Keratinocyte (primary cell): ENCODE measurements at regions not wholly inside any gene's neighbourhood (a gene's known extent, or its start where the extent isn't known, plus 50 kb on each side); places are given as distances from the start of the nearest gene placed in this dataset.
"Not testable (repeated sequence)": the region's sequence is repeated elsewhere in the genome, so short reads cannot be mapped to it uniquely, and the experiment has no call there.

Experiments used
- EZH2 ChIP-seq: IDR thresholded peaks from one replicate; pipeline ENCODE4 v1.6.1; 2012; ENCODE audit warnings: inconsistent platforms, mild to moderate bottlenecking, low read length, moderate library complexity
- TF ChIP-seq, protein P1 (sequence below), 3 experiments: IDR thresholded peaks in 1 of 3; conservative IDR thresholded peaks in 1 of 3; optimal IDR thresholded peaks in 1 of 3; 2 replicates in 2 of 3; 3 replicates in 1 of 3; pipeline versions ENCODE3 to v1.5.1; 2011; ENCODE audit warnings: low read length in 3 of 3, mild to moderate bottlenecking in 3 of 3, moderate library complexity in 2 of 3, control low read depth in 1 of 3, inconsistent platforms in 1 of 3; ENCODE audit not compliant: insufficient read depth in 2 of 3; ENCODE audit errors: extremely low read depth in 1 of 3

- TF ChIP-seq, protein P1, sequence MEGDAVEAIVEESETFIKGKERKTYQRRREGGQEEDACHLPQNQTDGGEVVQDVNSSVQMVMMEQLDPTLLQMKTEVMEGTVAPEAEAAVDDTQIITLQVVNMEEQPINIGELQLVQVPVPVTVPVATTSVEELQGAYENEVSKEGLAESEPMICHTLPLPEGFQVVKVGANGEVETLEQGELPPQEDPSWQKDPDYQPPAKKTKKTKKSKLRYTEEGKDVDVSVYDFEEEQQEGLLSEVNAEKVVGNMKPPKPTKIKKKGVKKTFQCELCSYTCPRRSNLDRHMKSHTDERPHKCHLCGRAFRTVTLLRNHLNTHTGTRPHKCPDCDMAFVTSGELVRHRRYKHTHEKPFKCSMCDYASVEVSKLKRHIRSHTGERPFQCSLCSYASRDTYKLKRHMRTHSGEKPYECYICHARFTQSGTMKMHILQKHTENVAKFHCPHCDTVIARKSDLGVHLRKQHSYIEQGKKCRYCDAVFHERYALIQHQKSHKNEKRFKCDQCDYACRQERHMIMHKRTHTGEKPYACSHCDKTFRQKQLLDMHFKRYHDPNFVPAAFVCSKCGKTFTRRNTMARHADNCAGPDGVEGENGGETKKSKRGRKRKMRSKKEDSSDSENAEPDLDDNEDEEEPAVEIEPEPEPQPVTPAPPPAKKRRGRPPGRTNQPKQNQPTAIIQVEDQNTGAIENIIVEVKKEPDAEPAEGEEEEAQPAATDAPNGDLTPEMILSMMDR (optimal IDR thresholded peaks at IDR 0.05 in 1 of 3, IDR thresholded peaks at IDR 0.05 in 1 of 3, conservative IDR thresholded peaks at IDR 0.05 in 1 of 3; ENCODE audit: extremely low read depth in 1 of 3, insufficient read depth in 2 of 3, low read length in 3 of 3), result not testable (repeated sequence)
- not testable (repeated sequence) for TF ChIP-seq EZH2
Measured at GRCh38 chr1:72950900-72951299, 668.6 kb upstream of the NEGR1 start.
